ENCODE measurements at regions not wholly inside any gene's neighbourhood (a gene's known extent, or its start where the extent isn't known, plus 50 kb on each side); places are given as distances from the start of the nearest gene placed in this dataset.

GRCh38 chr2:53463806-53464726 lies 303.5 kb upstream of the CHAC2 start:
- TF ChIP-seq CTCF (conservative IDR thresholded peaks at IDR 0.05; ENCODE audit: low read depth, low read length) (no peak), EZH2 (IDR thresholded peaks at IDR 0.05; ENCODE audit: borderline replicate concordance, low read depth, low read length, poor library complexity, severe bottlenecking) (no peak)
